Psoas muscle (tissue), 7 donors: ENCODE measurements at regions not wholly inside any gene's neighbourhood (a gene's known extent, or its start where the extent isn't known, plus 50 kb on each side); places are given as distances from the start of the nearest gene placed in this dataset.

Source experiments
- ATAC-seq, 4 donors: fragments of 200-7000 bp; cut with Tn5 transposase; one replicate each; pipeline ENCODE4 v1.9.1; 2020; ENCODE audit warnings: moderate library complexity in 3 of 4, mild to moderate bottlenecking in 2 of 4
- DNase-seq, 2 donors: peaks; one replicate each; pipeline ENCODE4 v3.0.0-alpha.2; 2020
- H3K27ac ChIP-seq: fragments of 200-600 bp; one replicate; pipeline ENCODE4 v1.8.0; 2022
- H3K27me3 ChIP-seq, 3 donors: fragments of 200-600 bp in 1 of 3; one replicate each; pipeline versions ENCODE4 v1.6.1 to v1.8.0; 2013 to 2022; ENCODE audit warnings: low read length in 2 of 3, mild to moderate bottlenecking in 2 of 3, moderate library complexity in 1 of 3; ENCODE audit not compliant: insufficient read depth in 3 of 3
- H3K36me3 ChIP-seq, 2 donors: fragments of 200-600 bp in 1 of 2; one replicate each; pipeline versions ENCODE4 v1.6.1 to v1.8.0; 2013 to 2022; ENCODE audit warnings: low read depth in 1 of 2, mild to moderate bottlenecking in 1 of 2, moderate library complexity in 1 of 2; ENCODE audit not compliant: insufficient read depth in 1 of 2
- H3K4me1 ChIP-seq: fragments of 200-600 bp; one replicate; pipeline ENCODE4 v1.8.0; 2022
- H3K4me3 ChIP-seq: fragments of 200-600 bp; one replicate; pipeline ENCODE4 v1.8.0; 2022; ENCODE audit warnings: mild to moderate bottlenecking
- H3K9me3 ChIP-seq: fragments of 200-600 bp; one replicate; pipeline ENCODE4 v1.8.0; 2022
- CTCF ChIP-seq: fragments of 200-600 bp; IDR thresholded peaks from one replicate; pipeline ENCODE4 v1.8.0; 2022; ENCODE audit warnings: antibody characterized with exemption
- WGBS, 3 donors: extraction: QIAGEN DNeasy Blood & Tissue Kit; methylation state at CpG; one replicate each; pipeline versions ENCODE4 v1.1.6 to v1.1.7; 2013; 5-methylcytosine and 5-hydroxymethylcytosine counted together
- intact Hi-C, 2 donors: fragments of 100-400 bp; cut with DNase I; formaldehyde crosslinking; loops; one replicate each; pipeline versions ENCODE4 v1.11.0 to v1.14.2; 2022
- donor health status: healthy with polysubstance abuse.
- donor health status: DM: no; HTN: no; CAD: no; lungs with moderate emphysema.
- donor health status: Bipolar disorder and iron deficiency.
- donor health status: healthy.
- donor health status: DM: yes; HTN: yes; CAD: no.
- donor health status: DM: no; HTN: no; CAD: no.
- donor health status: DM: yes; HTN: yes; CAD: no.

GRCh38 chr5:110841137-110841536 lies 102.3 kb downstream of the SLC25A46 start:
- DNase-seq (no peak), ATAC-seq (no peak)
- Histone ChIP-seq H3K36me3 (no peaks in the 10 kb centered on the region), H3K27me3 (no peaks in the 10 kb centered on the region), H3K4me3 (no peak overlapping the region), H3K9me3 (no peaks in the 10 kb centered on the region), H3K27ac (no peak overlapping the region), H3K4me1 (no peaks in the 10 kb centered on the region)
- WGBS, 3 donors = 84 to 88% (median 86%) methylated on average over 2 of the region's 2 CpGs
- intact Hi-C loops = no loop called here
- TF ChIP-seq CTCF = no peak

GRCh38 chr5:110842948-110843347 lies 104.1 kb downstream of the SLC25A46 start:
- 74 to 85% (median 83%) methylated on average over 4 of the region's 4 CpGs for WGBS, 3 donors
- no peak overlapping the region for H3K4me3 ChIP-seq
- no peak overlapping the region for H3K27ac ChIP-seq
- H3K27me3 ChIP-seq = no peaks in the 10 kb centered on the region
- H3K9me3 ChIP-seq = no peaks in the 10 kb centered on the region
- no peak for ATAC-seq
- intact Hi-C loops = no loop called here
- no peak for TF ChIP-seq CTCF
- H3K36me3 ChIP-seq = no peaks in the 10 kb centered on the region
- no peaks in the 10 kb centered on the region for H3K4me1 ChIP-seq
- no peak for DNase-seq

GRCh38 chr5:110844251-110844650 lies 105.4 kb downstream of the SLC25A46 start:
- no peak for TF ChIP-seq CTCF
- no peaks in the 10 kb centered on the region for H3K36me3 ChIP-seq
- no peak for ATAC-seq

GRCh38 chr5:110846398-110847001 lies 107.7 kb downstream of the SLC25A46 start:
- no peak for ATAC-seq
- H3K4me3 ChIP-seq = no peak overlapping the region
- H3K9me3 ChIP-seq = peaks cover 3% of the 10 kb centered on the region
- H3K4me1 ChIP-seq = no peaks in the 10 kb centered on the region
- DNase-seq = no peak
- H3K36me3 ChIP-seq = no peaks in the 10 kb centered on the region
- H3K27ac ChIP-seq = no peak overlapping the region
- WGBS, 3 donors = 57 to 70% (median 58%) methylated on average over 4 of the region's 4 CpGs
- TF ChIP-seq CTCF = no peak
- intact Hi-C loops = no loop called here
- no peaks in the 10 kb centered on the region for H3K27me3 ChIP-seq

More at GRCh38 chr5:110844251-110844650, 105.4 kb downstream of the SLC25A46 start:
- Histone ChIP-seq H3K4me1 (no peaks in the 10 kb centered on the region), H3K4me3 (no peak overlapping the region), H3K9me3 (peaks cover 3% of the 10 kb centered on the region), H3K27ac (no peak overlapping the region), H3K27me3 (no peaks in the 10 kb centered on the region)
- DNase-seq = no peak
- intact Hi-C loops = no loop called here

- Histone ChIP-seq H3K27me3 (no peaks in the 10 kb centered on the region), H3K9me3 (peaks cover 3% of the 10 kb centered on the region), H3K36me3 (no peaks in the 10 kb centered on the region), H3K4me3 (no peak overlapping the region), H3K4me1 (no peaks in the 10 kb centered on the region), H3K27ac (no peak overlapping the region)
- TF ChIP-seq CTCF = no peak
- 31 to 33% (median 31%) methylated on average over 1 of the region's 1 CpG for WGBS, 3 donors
- ATAC-seq = no peak
- intact Hi-C loops = no loop called here
- no peak for DNase-seq
These were observed 112.5 kb downstream of the SLC25A46 start for GRCh38 chr5:110851357-110851756.
